SK-N-MC (cell line): ENCODE measurements at regions not wholly inside any gene's neighbourhood (a gene's known extent, or its start where the extent isn't known, plus 50 kb on each side); places are given as distances from the start of the nearest gene placed in this dataset.

Experiments
- EZH2 ChIP-seq: fragments of 200-600 bp; sonication (generic); IDR thresholded peaks from one replicate; pipeline ENCODE4 v1.6.1; 2017; ENCODE audit warnings: antibody characterized with exemption
- FOXP2 ChIP-seq: optimal IDR thresholded peaks from 2 replicates; pipeline ENCODE3; 2011; ENCODE audit warnings: mild to moderate bottlenecking, moderate library complexity; ENCODE audit not compliant: insufficient read depth; ENCODE audit errors: extremely low read length, control extremely low read depth
- POLR2AphosphoS5 ChIP-seq: IDR thresholded peaks from 2 replicates; pipeline ENCODE4 v1.6.1; 2012; ENCODE audit warnings: mild to moderate bottlenecking, low read depth, low read length, borderline replicate concordance

DNA sequence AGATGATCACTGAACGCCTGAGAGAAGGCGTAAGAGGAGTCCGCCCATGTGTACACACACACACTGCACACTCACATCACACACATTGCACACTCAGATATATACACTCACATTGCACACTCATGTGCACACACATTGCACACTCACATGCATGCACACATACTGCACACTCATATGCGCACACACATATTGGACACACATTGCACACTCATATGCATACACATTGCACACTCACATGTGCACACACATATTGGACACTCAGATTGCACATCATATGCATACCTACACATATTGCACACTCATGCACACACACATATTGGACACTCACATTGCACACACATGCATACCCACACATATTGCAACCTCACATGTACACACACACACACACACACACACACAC, 163.2 kb downstream of the WSCD1 start:
- TF ChIP-seq EZH2, result no peak
- TF ChIP-seq POLR2AphosphoS5, result no peak
- no peak for TF ChIP-seq FOXP2
